ENCODE measurements at regions not wholly inside any gene's neighbourhood (a gene's known extent, or its start where the extent isn't known, plus 50 kb on each side); places are given as distances from the start of the nearest gene placed in this dataset.
"Not testable (repeated sequence)": the region's sequence is repeated elsewhere in the genome, so short reads cannot be mapped to it uniquely, and the experiment has no call there.

DNA sequence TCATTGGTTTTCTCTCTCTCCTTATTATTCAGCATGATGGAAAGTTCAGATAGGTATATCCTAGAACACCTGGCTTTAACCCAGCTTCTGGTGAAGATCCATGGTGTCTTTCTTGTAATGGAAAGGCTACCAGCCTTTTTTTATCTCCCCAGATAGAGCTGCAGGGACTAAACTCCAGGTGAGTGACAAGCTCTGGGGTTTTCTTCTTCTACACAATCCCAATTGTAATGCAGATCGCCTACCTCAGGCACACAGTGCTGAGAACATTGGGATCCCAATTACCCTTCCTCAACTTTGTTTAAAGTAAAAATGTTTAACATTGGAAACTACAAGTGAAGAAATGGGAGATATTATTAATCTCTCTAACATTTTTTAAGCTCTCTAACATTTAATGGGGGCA lies 1851.7 kb downstream of the PCDH9 start:
- DNase-seq (no peak), ATAC-seq (ENCODE audit: poor library complexity) (no peak)
- intact Hi-C loops (cut with DNase I, micrococcal nuclease), result no loop called here
- H3K36me3 Mint-ChIP-seq (ENCODE audit: low read depth), result no peaks in the 10 kb centered on the region
- H3K4me1 ChIP-seq (ENCODE audit: insufficient read depth, low read length), result no peaks in the 10 kb centered on the region
- no peak overlapping the region for H3K27ac ChIP-seq (ENCODE audit: low read depth in 1 of 2, low read length in 2 of 2)
- H3K9me3 ChIP-seq (ENCODE audit: control insufficient read depth in 1 of 2, insufficient read depth in 1 of 2, low read length in 2 of 2), result peaks cover 6 to 12% of the 10 kb centered on the region in 2 experiments
- H3K27ac Mint-ChIP-seq, result no peak overlapping the region
- H3K4me1 Mint-ChIP-seq (ENCODE audit: low read depth), result no peaks in the 10 kb centered on the region
- ChIA-PET POLR2A (no interaction called here), CTCF (no interaction called here)
- H3K27me3 ChIP-seq (ENCODE audit: control insufficient read depth in 1 of 2, insufficient read depth in 2 of 2, low read length in 2 of 2), result no peaks in the 10 kb centered on the region
- H3K27me3 Mint-ChIP-seq, result no peaks in the 10 kb centered on the region
- peaks cover 5% of the 10 kb centered on the region for H3K9me3 Mint-ChIP-seq
- H3K36me3 ChIP-seq (ENCODE audit: insufficient read depth, low read length), result no peaks in the 10 kb centered on the region
- no peak for TF ChIP-seq CTCF (IDR thresholded peaks at IDR 0.05)
- H3K4me3 Mint-ChIP-seq, result no peak overlapping the region
- H3K4me3 ChIP-seq (ENCODE audit: low read length), result no peak overlapping the region

DNA sequence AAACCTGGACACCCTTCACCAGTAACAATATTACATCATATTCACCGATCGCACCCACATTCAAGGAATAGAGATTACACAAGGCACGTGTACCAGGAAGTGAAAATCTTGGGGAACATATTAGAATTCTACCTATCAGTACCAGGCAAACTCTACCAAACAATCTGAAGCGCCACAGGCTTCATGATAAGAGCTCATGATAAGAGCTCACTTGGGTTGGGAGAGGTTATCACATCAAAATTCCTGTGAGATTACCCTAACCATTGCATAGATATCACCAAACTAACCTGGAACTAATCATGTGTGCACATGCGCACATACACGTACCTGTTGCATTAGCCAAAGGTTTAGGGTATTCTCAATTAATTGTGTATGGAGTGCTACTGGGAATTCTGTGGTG lies 1861.3 kb downstream of the PCDH9 start:
- H3K4me1 ChIP-seq (ENCODE audit: insufficient read depth, low read length), result no peaks in the 10 kb centered on the region
- ChIA-PET POLR2A (no interaction called here), CTCF (no interaction called here)
- ATAC-seq (ENCODE audit: poor library complexity), result no peak
- TF ChIP-seq CTCF (IDR thresholded peaks at IDR 0.05), result no peak
- no peaks in the 10 kb centered on the region for H3K4me1 Mint-ChIP-seq (ENCODE audit: low read depth)
- no peak overlapping the region for H3K4me3 Mint-ChIP-seq
- DNase-seq, result no peak
- intact Hi-C loops (cut with DNase I, micrococcal nuclease), result no loop called here
- peaks cover 0 to 12% of the 10 kb centered on the region in 2 experiments for H3K9me3 ChIP-seq (ENCODE audit: control insufficient read depth in 1 of 2, insufficient read depth in 1 of 2, low read length in 2 of 2)
- no peaks in the 10 kb centered on the region for H3K36me3 Mint-ChIP-seq (ENCODE audit: low read depth)
- H3K27me3 Mint-ChIP-seq, result no peaks in the 10 kb centered on the region
- no peaks in the 10 kb centered on the region for H3K27me3 ChIP-seq (ENCODE audit: control insufficient read depth in 1 of 2, insufficient read depth in 2 of 2, low read length in 2 of 2)
- H3K27ac ChIP-seq (ENCODE audit: low read depth in 1 of 2, low read length in 2 of 2), result no peak overlapping the region
- H3K4me3 ChIP-seq (ENCODE audit: low read length), result no peak overlapping the region
- peaks cover 21% of the 10 kb centered on the region for H3K9me3 Mint-ChIP-seq
- H3K36me3 ChIP-seq (ENCODE audit: insufficient read depth, low read length), result no peaks in the 10 kb centered on the region
- no peak overlapping the region for H3K27ac Mint-ChIP-seq

GRCh38 chr13:65353951-65354350 lies 1876.2 kb downstream of the PCDH9 start:
- Mint-ChIP-seq H3K9me3 (peaks cover 11% of the 10 kb centered on the region), H3K27ac (no peak overlapping the region), H3K36me3 (ENCODE audit: low read depth) (no peaks in the 10 kb centered on the region), H3K4me1 (ENCODE audit: low read depth) (no peaks in the 10 kb centered on the region), H3K27me3 (no peaks in the 10 kb centered on the region), H3K4me3 (no peak overlapping the region)
- ATAC-seq (ENCODE audit: poor library complexity) (no peak), DNase-seq (no peak)
- CTCF ChIA-PET, result no interaction called here
- POLR2A ChIA-PET, result no interaction called here
- intact Hi-C loops (cut with DNase I, micrococcal nuclease), result no loop called here
- Histone ChIP-seq H3K27me3 (ENCODE audit: control insufficient read depth in 1 of 2, insufficient read depth in 2 of 2, low read length in 2 of 2) (no peaks in the 10 kb centered on the region), H3K4me3 (ENCODE audit: low read length) (no peak overlapping the region), H3K36me3 (ENCODE audit: insufficient read depth, low read length) (no peaks in the 10 kb centered on the region), H3K27ac (ENCODE audit: low read depth in 1 of 2, low read length in 2 of 2) (no peak overlapping the region), H3K4me1 (ENCODE audit: insufficient read depth, low read length) (no peaks in the 10 kb centered on the region), H3K9me3 (ENCODE audit: control insufficient read depth in 1 of 2, insufficient read depth in 1 of 2, low read length in 2 of 2) (peaks cover 11 to 22% of the 10 kb centered on the region in 2 experiments)
- TF ChIP-seq CTCF (IDR thresholded peaks at IDR 0.05), result no peak

DNA sequence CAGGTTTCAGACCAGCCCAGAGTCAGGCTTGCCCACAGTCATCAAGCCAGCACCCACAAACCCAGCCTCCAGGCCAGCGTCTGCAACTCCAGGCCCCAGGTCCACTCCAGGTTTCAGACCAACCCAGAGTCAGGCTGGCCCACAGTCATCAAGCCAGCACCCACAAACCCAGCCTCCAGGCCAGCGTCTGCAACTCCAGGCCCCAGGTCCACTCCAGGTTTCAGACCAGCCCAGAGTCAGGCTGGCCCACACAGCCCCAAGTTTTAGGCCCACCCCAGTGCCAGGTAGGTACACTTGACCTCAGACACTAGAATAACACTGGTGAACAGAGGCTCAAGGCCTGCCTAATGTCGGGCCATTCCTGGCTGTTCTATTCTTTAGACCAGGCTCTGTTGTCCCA lies 1877.0 kb downstream of the PCDH9 start:
- H3K27me3 Mint-ChIP-seq; H3K4me3 Mint-ChIP-seq; DNase-seq; CTCF ChIA-PET; H3K27ac Mint-ChIP-seq; H3K4me1 Mint-ChIP-seq (ENCODE audit: low read depth); H3K4me3 ChIP-seq (ENCODE audit: low read length); H3K36me3 ChIP-seq (ENCODE audit: insufficient read depth, low read length); ATAC-seq (ENCODE audit: poor library complexity); H3K27ac ChIP-seq (ENCODE audit: low read depth in 1 of 2, low read length in 2 of 2); H3K4me1 ChIP-seq (ENCODE audit: insufficient read depth, low read length); intact Hi-C loops (cut with DNase I, micrococcal nuclease); H3K36me3 Mint-ChIP-seq (ENCODE audit: low read depth); H3K27me3 ChIP-seq (ENCODE audit: control insufficient read depth in 1 of 2, insufficient read depth in 2 of 2, low read length in 2 of 2); POLR2A ChIA-PET: not testable (repeated sequence)
- H3K9me3 ChIP-seq (ENCODE audit: control insufficient read depth in 1 of 2, insufficient read depth in 1 of 2, low read length in 2 of 2), result peaks cover 11 to 22% of the 10 kb centered on the region in 2 experiments
- peaks cover 13% of the 10 kb centered on the region for H3K9me3 Mint-ChIP-seq
